Loucy (cell line): ENCODE measurements at regions not wholly inside any gene's neighbourhood (a gene's known extent, or its start where the extent isn't known, plus 50 kb on each side); places are given as distances from the start of the nearest gene placed in this dataset.

ENCODE experiments used
- EZH2phosphoT487 ChIP-seq: fragments of 200-600 bp; IDR thresholded peaks from 2 replicates; pipeline ENCODE4 v1.6.1; 2018; ENCODE audit warnings: antibody characterized with exemption, mild to moderate bottlenecking, moderate library complexity, borderline replicate concordance
- TF ChIP-seq, protein P1 (sequence below): fragments of 200-600 bp; sonication (generic); conservative IDR thresholded peaks from 2 replicates; pipeline ENCODE4 v1.5.1; 2014; ENCODE audit warnings: mild to moderate bottlenecking, antibody characterized with exemption, low read length

GRCh38 chr16:65782611-65783600, 583.6 kb upstream of the CDH5 start:
- TF ChIP-seq, protein P1, sequence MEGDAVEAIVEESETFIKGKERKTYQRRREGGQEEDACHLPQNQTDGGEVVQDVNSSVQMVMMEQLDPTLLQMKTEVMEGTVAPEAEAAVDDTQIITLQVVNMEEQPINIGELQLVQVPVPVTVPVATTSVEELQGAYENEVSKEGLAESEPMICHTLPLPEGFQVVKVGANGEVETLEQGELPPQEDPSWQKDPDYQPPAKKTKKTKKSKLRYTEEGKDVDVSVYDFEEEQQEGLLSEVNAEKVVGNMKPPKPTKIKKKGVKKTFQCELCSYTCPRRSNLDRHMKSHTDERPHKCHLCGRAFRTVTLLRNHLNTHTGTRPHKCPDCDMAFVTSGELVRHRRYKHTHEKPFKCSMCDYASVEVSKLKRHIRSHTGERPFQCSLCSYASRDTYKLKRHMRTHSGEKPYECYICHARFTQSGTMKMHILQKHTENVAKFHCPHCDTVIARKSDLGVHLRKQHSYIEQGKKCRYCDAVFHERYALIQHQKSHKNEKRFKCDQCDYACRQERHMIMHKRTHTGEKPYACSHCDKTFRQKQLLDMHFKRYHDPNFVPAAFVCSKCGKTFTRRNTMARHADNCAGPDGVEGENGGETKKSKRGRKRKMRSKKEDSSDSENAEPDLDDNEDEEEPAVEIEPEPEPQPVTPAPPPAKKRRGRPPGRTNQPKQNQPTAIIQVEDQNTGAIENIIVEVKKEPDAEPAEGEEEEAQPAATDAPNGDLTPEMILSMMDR, result no peak
- no peak for TF ChIP-seq EZH2phosphoT487
